GM12891 (cell line): ENCODE measurements at regions not wholly inside any gene's neighbourhood (a gene's known extent, or its start where the extent isn't known, plus 50 kb on each side); places are given as distances from the start of the nearest gene placed in this dataset.

Source experiments
- DNase-seq: peaks from one replicate; pipeline ENCODE4 v3.0.0; 2011; ENCODE audit warnings: low spot score; ENCODE audit not compliant: insufficient read length
- FAIRE-seq: peaks from 2 replicates; lab custom pipeline; 2011; peaks lifted over from hg19 to GRCh38; lab: Jason Lieb, UNC
- PAX5 ChIP-seq: IDR thresholded peaks from 2 replicates; pipeline ENCODE4 v1.6.1; 2011; ENCODE audit warnings: low read length, moderate library complexity, mild to moderate bottlenecking; ENCODE audit not compliant: insufficient read depth, severe bottlenecking
- POLR2A ChIP-seq: IDR thresholded peaks from 2 replicates; pipeline ENCODE4 v1.6.1; 2011; ENCODE audit warnings: low read depth, low read length, control low read depth
- POLR2AphosphoS5 ChIP-seq: IDR thresholded peaks from 2 replicates; pipeline ENCODE4 v1.6.1; 2011; ENCODE audit warnings: low read depth, low read length, control low read depth
- POU2F2 ChIP-seq: IDR thresholded peaks from 2 replicates; pipeline ENCODE4 v1.6.1; 2011; ENCODE audit warnings: low read depth, mild to moderate bottlenecking, control low read depth, low read length, moderate library complexity
- SPI1 ChIP-seq: IDR thresholded peaks from 2 replicates; pipeline ENCODE4 v1.6.1; 2011; ENCODE audit warnings: low read depth, low read length, control low read depth
- TAF1 ChIP-seq: IDR thresholded peaks from 2 replicates; pipeline ENCODE4 v1.6.1; 2011; ENCODE audit warnings: low read depth, low read length, control low read depth

- no peak for FAIRE-seq
- no peak for DNase-seq
- TF ChIP-seq POU2F2 (no peak), POLR2AphosphoS5 (no peak), POLR2A (no peak), SPI1 (no peak), PAX5 (no peak), TAF1 (no peak)
Measured at GRCh38 chr9:28624771-28625170, 1051.5 kb upstream of the C9orf72 start.

GRCh38 chr9:28628031-28628430, 1054.8 kb upstream of the C9orf72 start:
- TF ChIP-seq SPI1 (no peak), POLR2AphosphoS5 (no peak), TAF1 (no peak), PAX5 (no peak), POU2F2 (no peak), POLR2A (no peak)
- FAIRE-seq: no peak
- DNase-seq: no peak

GRCh38 chr9:28648723-28649122, 1075.4 kb upstream of the C9orf72 start:
- TF ChIP-seq PAX5: no peak
- TF ChIP-seq POLR2A: no peak
- no peak for TF ChIP-seq TAF1
- TF ChIP-seq SPI1: no peak
- TF ChIP-seq POLR2AphosphoS5: no peak
- no peak for TF ChIP-seq POU2F2
- DNase-seq (no peak), FAIRE-seq (no peak)

DNA sequence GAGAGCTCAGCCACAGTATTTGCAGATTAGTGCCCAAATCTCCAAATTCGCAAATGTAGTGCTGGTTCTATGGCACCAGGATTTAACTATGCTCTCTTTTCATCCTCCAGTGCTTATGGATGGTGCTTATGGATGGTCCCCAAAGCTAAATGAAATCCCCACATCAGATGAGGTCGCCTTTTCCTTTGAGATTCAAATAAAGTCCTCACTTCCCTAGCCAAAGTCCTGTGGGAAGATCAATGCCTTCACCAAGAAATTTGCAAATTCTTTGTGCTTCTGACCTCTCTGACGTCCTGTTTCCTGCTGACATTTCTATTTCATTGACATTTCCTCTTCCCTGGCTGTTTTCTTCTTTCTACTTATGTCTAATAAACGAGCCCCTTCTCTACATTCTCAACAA, 1077.0 kb upstream of the C9orf72 start:
- no peak for FAIRE-seq

GRCh38 chr9:28651050-28651722, 1077.9 kb upstream of the C9orf72 start:
- no peak for FAIRE-seq
- no peak for TF ChIP-seq POU2F2
- no peak for TF ChIP-seq TAF1
- no peak for TF ChIP-seq POLR2AphosphoS5
- TF ChIP-seq PAX5: no peak
- no peak for TF ChIP-seq POLR2A
- no peak for TF ChIP-seq SPI1
- DNase-seq: no peak

More for the DNA sequence above, 1077.0 kb upstream of the C9orf72 start:
- DNase-seq: no peak
- TF ChIP-seq POLR2AphosphoS5: no peak
- no peak for TF ChIP-seq TAF1
- no peak for TF ChIP-seq SPI1

- DNase-seq: no peak
- FAIRE-seq: no peak
- TF ChIP-seq POLR2AphosphoS5 (no peak), POU2F2 (no peak), PAX5 (no peak), POLR2A (no peak), TAF1 (no peak), SPI1 (no peak)
Measured at GRCh38 chr9:28653216-28653615, 1079.9 kb upstream of the C9orf72 start.

DNA sequence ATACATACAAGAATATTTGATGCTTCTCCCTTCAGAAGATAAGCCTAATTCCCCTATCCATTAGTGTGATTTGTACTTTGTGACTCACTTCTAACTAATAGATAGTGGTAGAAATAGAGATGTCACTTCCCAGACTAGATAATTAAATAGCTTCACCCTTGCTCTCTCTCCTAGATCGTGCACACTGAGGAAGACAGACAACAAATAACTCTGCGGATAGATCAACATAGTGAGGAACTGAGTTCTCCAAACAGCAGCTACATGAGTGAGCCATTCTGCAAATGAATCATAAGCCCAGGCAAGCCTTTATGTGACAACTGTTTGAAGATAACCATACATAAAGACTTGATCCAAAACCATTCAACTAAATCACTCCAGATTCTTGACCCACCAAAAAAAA, 1083.4 kb upstream of the C9orf72 start:
- FAIRE-seq: no peak
- TF ChIP-seq SPI1 (no peak), TAF1 (no peak), POU2F2 (no peak), POLR2A (no peak), POLR2AphosphoS5 (no peak), PAX5 (no peak)

GRCh38 chr9:28661853-28662252, 1088.6 kb upstream of the C9orf72 start:
- TF ChIP-seq POLR2AphosphoS5 (no peak), PAX5 (no peak), TAF1 (no peak), POU2F2 (no peak)
- FAIRE-seq (no peak), DNase-seq (no peak)

More for the DNA sequence above, 1083.4 kb upstream of the C9orf72 start:
- DNase-seq: no peak

DNA sequence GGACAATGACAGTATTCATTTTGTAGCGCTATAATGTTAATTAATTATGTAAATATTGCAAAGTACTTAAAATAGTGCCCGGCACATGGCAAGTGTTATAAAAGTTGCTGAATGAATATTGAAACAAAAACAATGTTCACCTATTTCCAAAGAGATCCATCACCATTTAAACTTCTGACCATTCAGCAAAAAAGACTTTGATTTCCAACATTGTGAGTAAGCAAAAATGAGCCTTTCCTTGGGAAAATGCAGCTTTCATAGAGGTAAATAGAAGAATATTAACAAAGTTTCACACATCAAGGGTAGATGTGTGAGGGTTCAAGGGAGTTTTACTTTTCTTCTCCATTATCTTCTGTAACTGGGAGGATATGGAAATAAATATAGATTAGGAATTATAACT, 1089.4 kb upstream of the C9orf72 start:
- no peak for FAIRE-seq
- no peak for DNase-seq
- TF ChIP-seq POLR2AphosphoS5 (no peak), POU2F2 (no peak), POLR2A (no peak), SPI1 (no peak), TAF1 (no peak), PAX5 (no peak)

GRCh38 chr9:28668158-28668557, 1094.9 kb upstream of the C9orf72 start:
- no peak for TF ChIP-seq PAX5
- TF ChIP-seq SPI1: no peak
- no peak for TF ChIP-seq POU2F2
- no peak for TF ChIP-seq TAF1
- no peak for TF ChIP-seq POLR2AphosphoS5
- no peak for TF ChIP-seq POLR2A
- FAIRE-seq (no peak), DNase-seq (no peak)
